Spleen (tissue), 7 donors: ENCODE measurements at regions not wholly inside any gene's neighbourhood (a gene's known extent, or its start where the extent isn't known, plus 50 kb on each side); places are given as distances from the start of the nearest gene placed in this dataset.

ENCODE experiments used
- CTCF ChIP-seq, 11 experiments: fragments of 200-600 bp in 7 of 11; fragments of 450-650 bp in 4 of 11; sonication (generic) in 4 of 11; IDR thresholded peaks in 8 of 11; conservative IDR thresholded peaks in 3 of 11; 1 replicate in 7 of 11; 2 replicates in 4 of 11; pipeline versions ENCODE4 v1.4.0 to v1.8.0; 2016 to 2021; ENCODE audit warnings: antibody characterized with exemption in 11 of 11, inconsistent platforms in 4 of 11, mild to moderate bottlenecking in 1 of 11
- POLR2A ChIP-seq, 3 donors: fragments of 450-650 bp; IDR thresholded peaks; one replicate each; pipeline ENCODE4 v1.5.1; 2017; ENCODE audit warnings: antibody characterized with exemption in 3 of 3, mild to moderate bottlenecking in 1 of 3
- POLR2AphosphoS5 ChIP-seq, 3 donors: sonication (generic); formaldehyde crosslinking; IDR thresholded peaks; one replicate each; pipeline ENCODE4 v1.5.1; 2017; ENCODE audit warnings: antibody characterized with exemption in 3 of 3
- donor health status: DM: no; HTN: no; CAD: no; lungs with moderate emphysema.
- donor health status: DM: no; HTN: no; CAD: no.
- donor health status: DM: no; HTN: no; CAD: no.

GRCh38 chr11:64492561-64492960, 63.2 kb upstream of the SLC22A11 start:
- no peak for TF ChIP-seq CTCF (IDR thresholded peaks at IDR 0.05 in 8 of 11, conservative IDR thresholded peaks at IDR 0.05 in 3 of 11)
- TF ChIP-seq POLR2A (IDR thresholded peaks at IDR 0.05): no peak
- TF ChIP-seq POLR2AphosphoS5 (IDR thresholded peaks at IDR 0.05): no peak
